B cell (primary cell): ENCODE measurements at regions not wholly inside any gene's neighbourhood (a gene's known extent, or its start where the extent isn't known, plus 50 kb on each side); places are given as distances from the start of the nearest gene placed in this dataset.

Experiments used
- ATAC-seq: fragments of 200-7000 bp; cut with Tn5 transposase; one replicate; pipeline ENCODE4 v1.10.0; 2021; ENCODE audit warnings: low read depth, mild to moderate bottlenecking, moderate number of reproducible peaks, moderate library complexity
- CTCF ChIA-PET: fragments of 350-600 bp; sonication (Branson Sonifier 250); formaldehyde crosslinking; loops from one replicate; lab custom pipeline; 2021; ENCODE audit warnings: antibody characterized with exemption, inconsistent platforms; lab: Charles Lee
- POLR2A ChIA-PET: fragments of 350-600 bp; sonication (Branson Sonifier 250); formaldehyde crosslinking; loops from one replicate; lab custom pipeline; 2021; ENCODE audit warnings: antibody characterized with exemption; lab: Charles Lee
- DNase-seq: peaks from one replicate; pipeline ENCODE4 v3.0.0; 2013
- H2AFZ ChIP-seq: 2 replicates; pipeline ENCODE4 v1.6.1; 2012; ENCODE audit warnings: mild to moderate bottlenecking, low read depth, low read length; ENCODE audit not compliant: insufficient read depth, poor library complexity, severe bottlenecking
- H3K27ac ChIP-seq, 2 donors: 1 replicate in 1 of 2; 2 replicates in 1 of 2; pipeline ENCODE4 v1.5.1; 2012 to 2013; ENCODE audit warnings: low read length in 2 of 2, mild to moderate bottlenecking in 2 of 2, moderate library complexity in 1 of 2
- H3K27me3 ChIP-seq, 4 experiments: fragments of 200-600 bp in 1 of 4; sonication (generic) in 1 of 4; replicated peaks in 1 of 4; 1 replicate in 2 of 4; 2 replicates in 2 of 4; pipeline versions ENCODE4 v1.6.1 to v1.7.0; 2013 to 2016; ENCODE audit warnings: low read length in 3 of 4, mild to moderate bottlenecking in 2 of 4, mixed read lengths in 1 of 4, moderate library complexity in 1 of 4; ENCODE audit not compliant: insufficient read depth in 4 of 4, control insufficient read depth in 3 of 4; ENCODE audit errors: control extremely low read depth in 1 of 4
- H3K36me3 ChIP-seq, 2 experiments: replicated peaks in 1 of 2; 1 replicate in 1 of 2; 2 replicates in 1 of 2; pipeline versions ENCODE4 v1.6.1 to v1.7.1; 2013; ENCODE audit warnings: low read length in 1 of 2; ENCODE audit not compliant: insufficient read depth in 2 of 2, control insufficient read depth in 1 of 2; ENCODE audit errors: control extremely low read depth in 1 of 2, extremely low read depth in 1 of 2
- H3K4me1 ChIP-seq, 2 donors: fragments of 200-600 bp in 1 of 2; sonication (generic) in 1 of 2; 1 replicate in 1 of 2; 2 replicates in 1 of 2; pipeline versions ENCODE4 v1.5.1 to v1.6.1; 2013 to 2017; ENCODE audit warnings: low read length in 2 of 2; ENCODE audit not compliant: control insufficient read depth in 2 of 2, insufficient read depth in 2 of 2
- H3K4me2 ChIP-seq: replicated peaks from 2 replicates; pipeline ENCODE3; 2012; ENCODE audit warnings: mild to moderate bottlenecking, low read depth, low read length; ENCODE audit not compliant: poor library complexity, severe bottlenecking
- H3K4me3 ChIP-seq, 5 experiments: fragments of 200-600 bp in 1 of 5; sonication (generic) in 1 of 5; 1 replicate in 3 of 5; 2 replicates in 2 of 5; pipeline versions ENCODE4 v1.5.1 to v1.7.0; 2011 to 2016; ENCODE audit warnings: low read length in 4 of 5, mild to moderate bottlenecking in 4 of 5, low read depth in 2 of 5, control low read depth in 1 of 5, moderate library complexity in 1 of 5; ENCODE audit not compliant: insufficient read depth in 1 of 5; ENCODE audit errors: control extremely low read depth in 1 of 5, extremely low read depth in 1 of 5
- H3K79me2 ChIP-seq: fragments of 200-600 bp; sonication (generic); one replicate; pipeline ENCODE4 v1.6.0; 2016; ENCODE audit warnings: low read length; ENCODE audit not compliant: control insufficient read depth, insufficient read depth
- H3K9ac ChIP-seq: fragments of 200-600 bp; sonication (generic); 2 replicates; pipeline ENCODE4 v1.6.1; 2017; ENCODE audit warnings: mild to moderate bottlenecking, low read length, moderate library complexity
- H3K9me3 ChIP-seq, 3 donors: one replicate each; pipeline versions ENCODE4 v1.6.1 to v1.7.1; 2013; ENCODE audit warnings: low read length in 2 of 3; ENCODE audit not compliant: control insufficient read depth in 2 of 3, insufficient read depth in 1 of 3; ENCODE audit errors: control extremely low read depth in 1 of 3
- H4K20me1 ChIP-seq: 2 replicates; pipeline ENCODE4 v1.6.0; 2012; ENCODE audit warnings: mild to moderate bottlenecking, low read length; ENCODE audit not compliant: insufficient read depth, control insufficient read depth, poor library complexity, severe bottlenecking
- H3K27ac Mint-ChIP-seq: one replicate; pipeline ENCODE4 v1.8.0; 2021; ENCODE audit warnings: mixed read lengths
- H3K27me3 Mint-ChIP-seq: one replicate; pipeline ENCODE4 v1.8.0; 2021; ENCODE audit warnings: mixed read lengths
- H3K4me1 Mint-ChIP-seq: one replicate; pipeline ENCODE4 v1.8.0; 2021; ENCODE audit warnings: mixed read lengths
- H3K4me3 Mint-ChIP-seq: one replicate; pipeline ENCODE4 v1.8.0; 2021; ENCODE audit warnings: mixed read lengths
- H3K9me3 Mint-ChIP-seq: one replicate; pipeline ENCODE4 v1.8.0; 2022; ENCODE audit warnings: mixed read lengths; ENCODE audit not compliant: insufficient read depth
- CTCF ChIP-seq: fragments of 200-600 bp; IDR thresholded peaks from one replicate; pipeline ENCODE4 v1.8.0; 2022; ENCODE audit warnings: antibody characterized with exemption, mild to moderate bottlenecking
- EZH2 ChIP-seq: IDR thresholded peaks from 2 replicates; pipeline ENCODE4 v1.6.1; 2012; ENCODE audit warnings: borderline replicate concordance, low read depth, mild to moderate bottlenecking, moderate library complexity, low read length; ENCODE audit not compliant: insufficient read depth, poor library complexity, severe bottlenecking
- WGBS: methylation state at CpG from one replicate; pipeline ENCODE4 v1.1.5; 2013; ENCODE audit warnings: missing lambda C conversion rate; ENCODE audit not compliant: insufficient coverage; 5-methylcytosine and 5-hydroxymethylcytosine counted together
- intact Hi-C: fragments of 100-400 bp; cut with micrococcal nuclease; formaldehyde crosslinking; loops from one replicate; pipeline ENCODE4 v1.10.0; 2022

- POLR2A ChIA-PET, result no interaction called here
- H3K9ac ChIP-seq, result no peak overlapping the region
- H3K79me2 ChIP-seq, result no peaks in the 10 kb centered on the region
- TF ChIP-seq CTCF (no peak), EZH2 (no peak)
- H3K4me1 Mint-ChIP-seq, result peaks cover 17% of the 10 kb centered on the region
- no peak for ATAC-seq
- 98% methylated on average over 8 of the region's 8 CpGs for WGBS
- H3K27ac ChIP-seq, result no peak overlapping the region
- CTCF ChIA-PET, result interaction anchor here (1.3 kb wide), 1 partner anchor 9 kb away, joined by 3 read pairs; no protein-coding TSS in a partner anchor
- no peak overlapping the region for H3K4me2 ChIP-seq
- no peaks in the 10 kb centered on the region for H3K9me3 Mint-ChIP-seq
- H3K27ac Mint-ChIP-seq, result no peak overlapping the region
- H3K4me3 ChIP-seq, result no peak overlapping the region
- H3K4me1 ChIP-seq, result peaks cover 7 to 9% of the 10 kb centered on the region in 2 donors
- H3K4me3 Mint-ChIP-seq, result no peak overlapping the region
- H3K36me3 ChIP-seq, result no peaks in the 10 kb centered on the region
- no peak for DNase-seq
- H4K20me1 ChIP-seq, result no peaks in the 10 kb centered on the region
- no peaks in the 10 kb centered on the region for H3K27me3 ChIP-seq
- H3K27me3 Mint-ChIP-seq, result no peaks in the 10 kb centered on the region
- H2AFZ ChIP-seq, result no peak overlapping the region
- H3K9me3 ChIP-seq, result peaks cover 0 to 4% (median 3%) of the 10 kb centered on the region in 3 donors
- intact Hi-C loops, result no loop called here
These were observed 79.4 kb upstream of the MAP4K3 start for GRCh38 chr2:39516347-39517101.

- TF ChIP-seq CTCF (no peak), EZH2 (no peak)
- POLR2A ChIA-PET, result no interaction called here
- Histone ChIP-seq H2AFZ (no peak overlapping the region), H4K20me1 (no peaks in the 10 kb centered on the region), H3K4me3 (no peak overlapping the region), H3K79me2 (no peaks in the 10 kb centered on the region), H3K27ac (no peak overlapping the region), H3K36me3 (no peaks in the 10 kb centered on the region), H3K9me3 (peaks cover 0 to 9% (median 8%) of the 10 kb centered on the region in 3 donors), H3K27me3 (peaks cover 0 to 2% (median 0%) of the 10 kb centered on the region in 4 experiments), H3K4me1 (peaks cover 7 to 9% of the 10 kb centered on the region in 2 donors), H3K4me2 (no peak overlapping the region), H3K9ac (no peak overlapping the region)
- no peak overlapping the region for H3K27ac Mint-ChIP-seq
- WGBS, result 100% methylated on average over 1 of the region's 2 CpGs
- intact Hi-C loops, result no loop called here
- ATAC-seq (no peak), DNase-seq (no peak)
- no peaks in the 10 kb centered on the region for H3K9me3 Mint-ChIP-seq
- H3K4me1 Mint-ChIP-seq, result peaks cover 17% of the 10 kb centered on the region
- CTCF ChIA-PET, result no interaction called here
- H3K27me3 Mint-ChIP-seq, result no peaks in the 10 kb centered on the region
- no peak overlapping the region for H3K4me3 Mint-ChIP-seq
These were observed 80.0 kb upstream of the MAP4K3 start for GRCh38 chr2:39517102-39517436.
